ENCODE measurements at regions not wholly inside any gene's neighbourhood (a gene's known extent, or its start where the extent isn't known, plus 50 kb on each side); places are given as distances from the start of the nearest gene placed in this dataset.
A peak's percentile ranks its signal among the peaks of the same experiment; 100 is the strongest.

GRCh38 chr2:200217320-200217719 is 89.2 kb upstream of the SPATS2L start:
- no peak for DNase-seq

- no peak for DNase-seq
Observed at GRCh38 chr2:200218645-200219044, 87.8 kb upstream of the SPATS2L start.

- no peak for DNase-seq
Observed at GRCh38 chr2:200219309-200220113, 87.0 kb upstream of the SPATS2L start.

- no peak for DNase-seq
Observed at GRCh38 chr2:200220251-200220650, 86.2 kb upstream of the SPATS2L start.

- no peak for DNase-seq
Observed at GRCh38 chr2:200221055-200221955, 85.2 kb upstream of the SPATS2L start.

GRCh38 chr2:200222791-200223190 is 83.7 kb upstream of the SPATS2L start:
- DNase-seq: no peak

GRCh38 chr2:200223205-200223784 is 83.2 kb upstream of the SPATS2L start:
- no peak for DNase-seq

- DNase-seq: no peak
Observed at GRCh38 chr2:200225951-200226350, 80.5 kb upstream of the SPATS2L start.

GRCh38 chr2:200226451-200227426 is 79.8 kb upstream of the SPATS2L start:
- no peak for DNase-seq

GRCh38 chr2:200230716-200231115 is 75.8 kb upstream of the SPATS2L start:
- no peak for DNase-seq

- no peak for DNase-seq
Observed at GRCh38 chr2:200235533-200235932, 71.0 kb upstream of the SPATS2L start.

- peak; percentile 14 for DNase-seq
Observed at GRCh38 chr2:200239216-200239615, 67.3 kb upstream of the SPATS2L start.

GRCh38 chr2:200242570-200242969 is 63.9 kb upstream of the SPATS2L start:
- no peak for DNase-seq

- no peak for DNase-seq
Observed at GRCh38 chr2:200243441-200243840, 63.1 kb upstream of the SPATS2L start.

- no peak for DNase-seq
Observed at GRCh38 chr2:200244111-200244510, 62.4 kb upstream of the SPATS2L start.

- peak; percentile 47 for DNase-seq
Observed at GRCh38 chr2:200247494-200247893, 59.0 kb upstream of the SPATS2L start.

GRCh38 chr2:200252265-200253067 is 54.0 kb upstream of the SPATS2L start:
- peak; percentile 67 for DNase-seq

GRCh38 chr2:200253639-200254038 is 52.9 kb upstream of the SPATS2L start:
- DNase-seq: peak; percentile 39

GRCh38 chr2:200254773-200255172 is 51.7 kb upstream of the SPATS2L start:
- DNase-seq: peak; percentile 21

- no peak for DNase-seq
Observed at GRCh38 chr2:200255549-200255948, 50.9 kb upstream of the SPATS2L start.

Measured in EL (cell line).